Endodermal cell (in vitro differentiated cells): ENCODE measurements at regions not wholly inside any gene's neighbourhood (a gene's known extent, or its start where the extent isn't known, plus 50 kb on each side); places are given as distances from the start of the nearest gene placed in this dataset.

Source experiments
- DNase-seq: peaks from one replicate; pipeline ENCODE4 v3.0.0-alpha.2; 2017
- H3K27ac ChIP-seq: 2 replicates; pipeline ENCODE4 v1.5.1; 2013; ENCODE audit warnings: mild to moderate bottlenecking, low read depth, low read length, moderate library complexity
- H3K27me3 ChIP-seq: 2 replicates; pipeline ENCODE4 v1.6.1; 2013; ENCODE audit warnings: mild to moderate bottlenecking, low read length, moderate library complexity; ENCODE audit not compliant: insufficient read depth, control insufficient read depth, poor library complexity, severe bottlenecking
- H3K36me3 ChIP-seq: 2 replicates; pipeline ENCODE4 v1.7.0; 2013; ENCODE audit warnings: mild to moderate bottlenecking, low read length, moderate library complexity; ENCODE audit not compliant: control insufficient read depth, insufficient read depth
- H3K4me1 ChIP-seq: one replicate; pipeline ENCODE4 v1.7.0; 2013; ENCODE audit warnings: low read length; ENCODE audit not compliant: control insufficient read depth, insufficient read depth
- H3K4me3 ChIP-seq: 2 replicates; pipeline ENCODE4 v1.5.1; 2013; ENCODE audit warnings: mild to moderate bottlenecking, low read length, moderate library complexity
- H3K9ac ChIP-seq: 2 replicates; pipeline ENCODE4 v1.6.1; 2013; ENCODE audit warnings: mild to moderate bottlenecking, low read length, moderate library complexity; ENCODE audit not compliant: poor library complexity, severe bottlenecking; ENCODE audit errors: extremely low read depth
- H3K9me3 ChIP-seq: 2 replicates; pipeline ENCODE4 v1.6.1; 2013; ENCODE audit warnings: mild to moderate bottlenecking, low read length, moderate library complexity; ENCODE audit not compliant: control insufficient read depth
- H3K27ac Mint-ChIP-seq: 2 replicates; pipeline ENCODE4 v1.8.0; 2020; ENCODE audit warnings: mixed read lengths
- H3K27me3 Mint-ChIP-seq: 2 replicates; pipeline ENCODE4 v1.8.0; 2021; ENCODE audit warnings: mild to moderate bottlenecking, mixed read lengths; ENCODE audit not compliant: insufficient read depth
- H3K36me3 Mint-ChIP-seq: 2 replicates; pipeline ENCODE4 v1.8.0; 2020; ENCODE audit warnings: low read depth, mixed read lengths
- H3K4me1 Mint-ChIP-seq: 2 replicates; pipeline ENCODE4 v1.8.0; 2020; ENCODE audit warnings: mixed read lengths
- H3K4me3 Mint-ChIP-seq: 2 replicates; pipeline ENCODE4 v1.8.0; 2020; ENCODE audit warnings: mild to moderate bottlenecking, moderate library complexity, mixed read lengths
- H3K9me3 Mint-ChIP-seq: 2 replicates; pipeline ENCODE4 v1.8.0; 2020; ENCODE audit warnings: mild to moderate bottlenecking, mixed read lengths
- CTCF ChIP-seq: fragments of 200-600 bp; sonication (generic); conservative IDR thresholded peaks from 2 replicates; pipeline ENCODE4 v1.5.0; 2021; ENCODE audit warnings: antibody characterized with exemption, mild to moderate bottlenecking
- WGBS, 2 experiments: methylation state at CpG; one replicate each; pipeline versions ENCODE4 v1.1.5 to v1.1.7; 2013; ENCODE audit warnings: missing lambda C conversion rate in 2 of 2, mixed read lengths in 1 of 2; ENCODE audit not compliant: insufficient coverage in 1 of 2, insufficient read length in 1 of 2; 5-methylcytosine and 5-hydroxymethylcytosine counted together

- Mint-ChIP-seq H3K4me3 (no peak overlapping the region), H3K9me3 (no peaks in the 10 kb centered on the region), H3K36me3 (no peaks in the 10 kb centered on the region), H3K27me3 (no peaks in the 10 kb centered on the region), H3K4me1 (peaks cover 33% of the 10 kb centered on the region), H3K27ac (no peak overlapping the region)
- Histone ChIP-seq H3K9me3 (no peaks in the 10 kb centered on the region), H3K27me3 (no peaks in the 10 kb centered on the region), H3K9ac (no peak overlapping the region), H3K36me3 (no peaks in the 10 kb centered on the region), H3K27ac (no peak overlapping the region), H3K4me1 (no peaks in the 10 kb centered on the region), H3K4me3 (no peak overlapping the region)
- 87 to 91% methylated on average over 5 to 6 of the region's 6 CpGs for WGBS, 2 experiments
- DNase-seq: no peak
- no peak for TF ChIP-seq CTCF
These were observed 281.2 kb downstream of the FOXO1 start for GRCh38 chr13:40384976-40385857.

DNA sequence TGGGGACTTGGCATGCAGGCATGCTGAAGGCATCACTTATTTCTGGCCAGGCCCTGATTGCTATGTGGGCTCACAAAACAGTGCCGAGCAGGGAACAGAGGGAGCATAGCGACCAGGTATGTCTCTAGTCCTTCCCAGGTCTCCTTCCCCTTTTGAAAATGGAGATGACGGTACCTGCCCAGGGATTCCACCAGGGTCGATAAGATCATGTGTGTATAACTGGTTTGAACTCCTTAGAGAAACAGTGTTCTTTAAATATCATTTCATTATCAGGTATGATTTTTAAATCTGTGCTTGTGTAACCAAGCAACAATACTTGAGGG lies 280.6 kb downstream of the FOXO1 start:
- Histone ChIP-seq H3K9me3 (no peaks in the 10 kb centered on the region), H3K9ac (no peak overlapping the region), H3K4me3 (no peak overlapping the region), H3K27ac (no peak overlapping the region), H3K27me3 (no peaks in the 10 kb centered on the region), H3K36me3 (no peaks in the 10 kb centered on the region), H3K4me1 (no peaks in the 10 kb centered on the region)
- no peak for DNase-seq
- Mint-ChIP-seq H3K27ac (no peak overlapping the region), H3K4me1 (peaks cover 39% of the 10 kb centered on the region), H3K36me3 (no peaks in the 10 kb centered on the region), H3K27me3 (no peaks in the 10 kb centered on the region), H3K9me3 (no peaks in the 10 kb centered on the region), H3K4me3 (no peak overlapping the region)
- WGBS, 2 experiments: 89 to 97% methylated on average over 3 to 4 of the region's 4 CpGs
- no peak for TF ChIP-seq CTCF

DNA sequence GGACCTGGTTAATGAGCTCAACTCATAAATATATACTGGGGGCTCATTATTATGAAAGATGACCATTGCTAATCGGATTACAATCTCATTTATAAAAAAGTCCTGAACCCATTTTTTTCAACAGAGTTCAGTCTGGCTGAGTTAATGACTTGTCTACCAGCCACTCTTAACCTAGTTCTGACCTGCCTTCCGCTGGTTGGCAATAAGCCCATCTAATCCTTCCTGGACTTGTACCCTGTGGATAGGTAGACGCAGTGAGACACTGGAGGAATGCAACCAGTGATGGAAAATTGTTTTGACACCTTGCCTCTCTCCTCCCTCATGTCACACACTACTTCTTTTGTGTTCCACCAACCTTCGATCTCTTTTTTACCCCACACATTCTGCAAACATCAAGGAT lies 279.9 kb downstream of the FOXO1 start:
- Histone ChIP-seq H3K27me3 (no peaks in the 10 kb centered on the region), H3K27ac (no peak overlapping the region), H3K4me1 (peaks cover under 1% of the 10 kb centered on the region), H3K9me3 (no peaks in the 10 kb centered on the region), H3K4me3 (no peak overlapping the region), H3K36me3 (no peaks in the 10 kb centered on the region), H3K9ac (no peak overlapping the region)
- Mint-ChIP-seq H3K4me1 (peaks cover 47% of the 10 kb centered on the region), H3K4me3 (no peak overlapping the region), H3K27me3 (no peaks in the 10 kb centered on the region), H3K9me3 (no peaks in the 10 kb centered on the region), H3K36me3 (no peaks in the 10 kb centered on the region), H3K27ac (no peak overlapping the region)
- TF ChIP-seq CTCF: no peak
- DNase-seq: no peak
- 88 to 91% methylated on average over 2 to 4 of the region's 4 CpGs for WGBS, 2 experiments
